SK-N-SH treated with all-trans-retinoic acid at 6 μM for 48 hours (cell line): ENCODE measurements at regions not wholly inside any gene's neighbourhood (a gene's known extent, or its start where the extent isn't known, plus 50 kb on each side); places are given as distances from the start of the nearest gene placed in this dataset.

Experiments used
- ARNTL ChIP-seq: fragments of 450-650 bp; formaldehyde crosslinking; IDR thresholded peaks from 2 replicates; pipeline ENCODE4 v1.5.0; 2020; ENCODE audit warnings: low read depth, mild to moderate bottlenecking, moderate library complexity, borderline replicate concordance
- RARB ChIP-seq: fragments of 250-450 bp; sonication (Bioruptor Pico); IDR thresholded peaks from 2 replicates; pipeline ENCODE4 v1.8.0; 2021; ENCODE audit warnings: mild to moderate bottlenecking, moderate library complexity
- ZFP30 ChIP-seq: fragments of 450-650 bp; formaldehyde crosslinking; IDR thresholded peaks from 2 replicates; pipeline ENCODE4 v1.5.0; 2022; ENCODE audit warnings: mild to moderate bottlenecking, moderate library complexity

GRCh38 chr9:79011461-79011860 is 560.3 kb upstream of the TLE4 start:
- TF ChIP-seq ZFP30 (CRISPR knock-in tag) (no peak), ARNTL (CRISPR knock-in tag) (no peak), RARB (CRISPR knock-in tag) (no peak)
